H7 (cell line): ENCODE measurements at regions not wholly inside any gene's neighbourhood (a gene's known extent, or its start where the extent isn't known, plus 50 kb on each side); places are given as distances from the start of the nearest gene placed in this dataset.

Experiments used
- DNase-seq: peaks from one replicate; pipeline ENCODE4 v3.0.0; 2012
- H3K27me3 ChIP-seq: 2 replicates; pipeline ENCODE4 v1.6.0; 2011; ENCODE audit warnings: mild to moderate bottlenecking, low read length; ENCODE audit not compliant: control insufficient read depth, insufficient read depth
- H3K36me3 ChIP-seq: replicated peaks from 2 replicates; pipeline ENCODE4 v1.5.1; 2011; ENCODE audit warnings: low read length; ENCODE audit not compliant: control insufficient read depth, insufficient read depth
- H3K4me3 ChIP-seq: 2 replicates; pipeline ENCODE4 v1.5.1; 2011; ENCODE audit warnings: low read depth, mild to moderate bottlenecking, control low read depth, low read length, moderate library complexity; ENCODE audit not compliant: insufficient read depth

DNA sequence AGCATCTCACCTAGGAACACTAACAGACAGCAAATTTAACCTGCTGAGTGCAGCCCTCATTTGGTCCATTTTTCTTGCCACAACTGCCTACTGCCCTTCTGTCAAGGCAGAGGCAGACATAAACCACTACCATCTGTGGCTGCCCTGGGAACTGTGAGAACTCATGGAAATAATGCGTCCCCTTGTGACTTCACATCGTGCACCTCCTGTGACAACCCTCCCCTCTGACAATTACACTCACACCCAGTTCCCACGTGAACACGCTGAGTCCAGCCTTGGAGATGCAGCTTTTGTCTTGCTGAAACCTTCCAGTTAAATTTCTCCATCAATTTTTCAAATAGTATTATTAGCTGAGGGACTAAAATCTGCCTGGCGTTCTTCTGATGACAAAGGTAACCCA lies 193.1 kb upstream of the KLF14 start:
- no peaks in the 10 kb centered on the region for H3K27me3 ChIP-seq
- no peak overlapping the region for H3K4me3 ChIP-seq
- H3K36me3 ChIP-seq: no peaks in the 10 kb centered on the region
- no peak for DNase-seq

- Histone ChIP-seq H3K36me3 (no peaks in the 10 kb centered on the region), H3K4me3 (no peak overlapping the region), H3K27me3 (no peaks in the 10 kb centered on the region)
- no peak for DNase-seq
Measured at GRCh38 chr7:130927564-130927963, 193.6 kb upstream of the KLF14 start.

- DNase-seq: no peak
- Histone ChIP-seq H3K36me3 (no peaks in the 10 kb centered on the region), H3K27me3 (no peaks in the 10 kb centered on the region), H3K4me3 (no peak overlapping the region)
Measured at GRCh38 chr7:130929896-130930659, 196.1 kb upstream of the KLF14 start.

DNA sequence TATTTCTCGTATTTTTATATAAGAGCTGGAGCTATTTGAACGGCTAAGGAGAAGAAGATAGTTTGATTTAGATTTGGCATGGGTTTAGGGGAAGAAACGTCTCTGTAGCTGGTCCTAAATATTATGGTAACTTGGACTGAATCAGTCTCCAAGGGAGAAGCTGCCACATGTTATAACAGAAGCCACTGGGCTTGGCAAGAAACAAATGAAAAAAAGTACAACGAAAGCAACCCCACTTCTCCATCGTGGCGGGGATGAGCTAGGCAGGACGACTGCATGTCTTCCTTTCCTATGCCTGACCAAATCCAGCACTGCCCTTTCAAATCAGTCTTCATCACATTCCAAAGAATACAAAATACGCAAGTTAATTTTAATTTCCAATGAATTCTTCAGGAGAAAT lies 196.7 kb upstream of the KLF14 start:
- no peak overlapping the region for H3K4me3 ChIP-seq
- no peaks in the 10 kb centered on the region for H3K36me3 ChIP-seq
- no peaks in the 10 kb centered on the region for H3K27me3 ChIP-seq
- no peak for DNase-seq

GRCh38 chr7:130931423-130931822 lies 197.4 kb upstream of the KLF14 start:
- H3K27me3 ChIP-seq: no peaks in the 10 kb centered on the region
- no peak for DNase-seq
- no peaks in the 10 kb centered on the region for H3K36me3 ChIP-seq
- H3K4me3 ChIP-seq: no peak overlapping the region

DNA sequence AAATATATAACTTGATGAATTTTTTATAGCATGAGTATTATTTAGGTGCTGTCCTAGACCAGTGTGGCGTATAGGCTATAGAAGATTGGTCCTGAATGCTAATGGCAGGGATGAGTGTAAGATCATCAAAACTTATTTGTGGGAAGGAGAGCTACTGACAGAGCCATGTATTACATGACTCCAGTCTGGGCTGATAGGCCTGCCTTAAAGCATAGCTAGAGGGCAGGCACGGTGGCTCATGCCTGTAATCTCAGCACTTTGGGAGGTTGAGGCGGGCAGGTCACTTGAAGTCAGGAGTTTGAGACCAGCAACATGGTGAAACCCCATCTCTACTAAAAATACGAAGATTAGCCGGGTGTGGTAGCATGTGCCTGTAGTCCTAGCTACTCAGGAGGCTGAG lies 198.1 kb upstream of the KLF14 start:
- DNase-seq: no peak
- Histone ChIP-seq H3K27me3 (no peaks in the 10 kb centered on the region), H3K4me3 (no peak overlapping the region), H3K36me3 (no peaks in the 10 kb centered on the region)

DNA sequence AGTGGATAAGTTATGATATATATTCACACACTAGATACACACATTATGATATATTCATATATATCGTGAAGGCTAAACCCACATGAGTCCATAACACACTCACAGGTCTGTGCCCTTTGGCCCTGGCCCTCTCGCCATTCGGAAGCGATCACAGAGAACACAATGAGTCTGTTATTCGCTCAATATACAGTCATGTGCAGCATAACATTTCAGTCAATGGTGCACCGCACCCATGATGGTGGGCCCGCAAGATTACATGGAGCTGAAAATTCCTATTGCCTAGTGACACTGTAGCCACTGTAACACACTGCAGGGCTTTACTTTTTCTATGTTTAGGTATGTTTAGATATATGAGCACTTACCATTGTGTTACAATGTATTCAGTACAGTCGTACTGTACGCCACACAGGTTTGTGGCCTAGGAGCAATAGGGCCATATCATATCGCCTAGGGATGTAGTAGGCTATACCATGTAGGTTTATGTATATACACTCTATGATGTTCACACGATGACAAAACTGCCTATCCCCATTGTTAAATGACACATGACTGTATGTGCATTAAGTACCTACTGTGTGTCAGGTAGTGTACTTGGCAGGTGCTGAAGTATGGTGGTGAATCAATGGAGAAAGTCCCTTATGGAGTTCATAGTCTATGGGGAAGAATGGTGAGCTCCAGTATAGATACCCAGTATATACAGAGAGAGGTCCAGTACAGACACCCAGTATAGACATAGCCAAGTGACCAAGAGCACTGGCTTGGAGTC lies 198.8 kb upstream of the KLF14 start:
- DNase-seq: no peak
- no peak overlapping the region for H3K4me3 ChIP-seq
- no peaks in the 10 kb centered on the region for H3K36me3 ChIP-seq
- H3K27me3 ChIP-seq: no peaks in the 10 kb centered on the region

GRCh38 chr7:130933919-130934318 lies 199.9 kb upstream of the KLF14 start:
- no peak overlapping the region for H3K4me3 ChIP-seq
- DNase-seq: no peak
- no peaks in the 10 kb centered on the region for H3K27me3 ChIP-seq
- no peaks in the 10 kb centered on the region for H3K36me3 ChIP-seq

- Histone ChIP-seq H3K27me3 (no peaks in the 10 kb centered on the region), H3K4me3 (no peak overlapping the region), H3K36me3 (no peaks in the 10 kb centered on the region)
- no peak for DNase-seq
Measured at GRCh38 chr7:130935564-130936157, 201.7 kb upstream of the KLF14 start.

- H3K4me3 ChIP-seq: no peak overlapping the region
- no peak for DNase-seq
- H3K27me3 ChIP-seq: no peaks in the 10 kb centered on the region
- H3K36me3 ChIP-seq: no peaks in the 10 kb centered on the region
Measured at GRCh38 chr7:130936202-130936931, 202.4 kb upstream of the KLF14 start.

GRCh38 chr7:130937016-130937415 lies 203.0 kb upstream of the KLF14 start:
- H3K36me3 ChIP-seq: no peaks in the 10 kb centered on the region
- H3K4me3 ChIP-seq: no peak overlapping the region
- H3K27me3 ChIP-seq: no peaks in the 10 kb centered on the region
- DNase-seq: no peak

GRCh38 chr7:130937830-130938229 lies 203.8 kb upstream of the KLF14 start:
- Histone ChIP-seq H3K27me3 (no peaks in the 10 kb centered on the region), H3K36me3 (no peaks in the 10 kb centered on the region), H3K4me3 (no peak overlapping the region)
- no peak for DNase-seq

DNA sequence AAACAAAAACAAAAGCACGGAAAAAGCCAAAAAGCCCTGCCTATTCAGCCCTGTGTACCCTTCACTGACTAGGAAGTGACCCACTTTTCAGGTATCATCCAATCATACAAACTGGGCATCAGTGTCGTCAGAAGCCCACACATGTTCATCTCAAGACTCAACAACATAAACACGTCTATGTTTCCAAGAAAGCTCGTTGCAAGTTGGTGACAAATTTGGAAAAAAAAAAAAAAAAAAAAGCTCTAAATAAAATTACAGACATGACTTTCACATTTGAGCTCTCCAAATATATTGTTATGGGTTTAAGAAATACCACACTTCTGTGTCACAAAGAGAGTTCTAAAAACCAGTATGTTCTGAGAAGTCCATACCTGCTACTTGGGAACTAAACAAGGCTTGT lies 204.7 kb upstream of the KLF14 start:
- H3K4me3 ChIP-seq: no peak overlapping the region
- no peaks in the 10 kb centered on the region for H3K36me3 ChIP-seq
- DNase-seq: no peak
- no peaks in the 10 kb centered on the region for H3K27me3 ChIP-seq

DNA sequence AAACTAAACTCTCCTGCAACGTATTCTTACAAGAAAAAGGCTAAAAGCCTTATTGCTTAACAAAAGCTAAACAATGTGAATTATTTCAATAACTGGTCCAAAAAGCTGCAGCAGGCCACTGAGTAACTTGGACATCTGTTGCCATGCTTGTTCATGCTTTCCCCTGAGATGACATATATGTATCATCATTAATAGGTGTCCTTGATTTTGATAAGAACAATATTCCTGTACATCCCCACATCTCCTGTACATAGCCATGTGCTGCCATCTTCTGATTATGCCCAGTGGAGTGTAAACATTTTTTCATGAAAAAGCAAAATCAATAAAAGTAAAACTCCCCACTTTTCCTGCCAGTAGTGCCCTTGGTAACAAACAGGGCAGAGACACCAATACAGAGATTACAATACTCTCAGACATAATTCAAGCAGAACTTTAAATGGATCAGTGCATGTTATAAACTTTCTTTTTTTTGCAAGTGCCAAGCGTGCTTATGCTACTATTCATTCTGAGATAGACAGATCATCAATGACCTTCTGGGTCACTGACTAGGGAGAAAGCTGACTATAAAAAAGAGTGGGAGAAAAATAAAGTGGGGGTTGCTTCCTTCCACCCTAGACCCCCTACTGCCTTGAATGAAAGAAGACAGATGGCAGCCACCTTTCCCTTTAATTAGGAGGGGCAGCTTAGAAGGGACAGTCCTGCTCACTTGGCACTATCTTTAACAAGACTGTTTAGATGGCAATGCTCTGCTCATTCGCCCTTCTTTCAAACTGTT lies 205.5 kb upstream of the KLF14 start:
- no peak overlapping the region for H3K4me3 ChIP-seq
- no peaks in the 10 kb centered on the region for H3K36me3 ChIP-seq
- no peaks in the 10 kb centered on the region for H3K27me3 ChIP-seq
- no peak for DNase-seq
